Testis (tissue), 2 donors: ENCODE measurements at regions not wholly inside any gene's neighbourhood (a gene's known extent, or its start where the extent isn't known, plus 50 kb on each side); places are given as distances from the start of the nearest gene placed in this dataset.

Experiments
- DNase-seq: peaks from one replicate; pipeline ENCODE4 v3.0.0-alpha.2; 2019
- H3K27ac ChIP-seq, 2 donors: fragments of 200-600 bp; sonication (generic); one replicate each; pipeline ENCODE4 v1.5.1; 2019
- H3K27me3 ChIP-seq: fragments of 200-600 bp; sonication (generic); one replicate; pipeline ENCODE4 v1.5.1; 2019
- H3K36me3 ChIP-seq: fragments of 200-600 bp; sonication (generic); one replicate; pipeline ENCODE4 v1.5.1; 2017; ENCODE audit warnings: low read depth; ENCODE audit errors: missing control alignments
- H3K4me1 ChIP-seq: fragments of 200-600 bp; sonication (generic); one replicate; pipeline ENCODE4 v1.5.1; 2019
- H3K4me3 ChIP-seq, 2 donors: fragments of 200-600 bp; sonication (generic); one replicate each; pipeline ENCODE4 v1.5.1; 2017 to 2019
- H3K9me3 ChIP-seq: fragments of 200-600 bp; sonication (generic); one replicate; pipeline ENCODE4 v1.5.1; 2017
- POLR2A ChIP-seq: fragments of 450-650 bp; IDR thresholded peaks from one replicate; pipeline ENCODE4 v1.6.1; 2017; ENCODE audit warnings: antibody characterized with exemption, mild to moderate bottlenecking, moderate library complexity
- WGBS, 2 donors: methylation state at CpG; one replicate each; pipeline ENCODE4 v1.1.5; 2018; 5-methylcytosine and 5-hydroxymethylcytosine counted together
- intact Hi-C: fragments of 100-400 bp; cut with DNase I; formaldehyde crosslinking; loops from one replicate; pipeline ENCODE4 v1.15.1; 2023; ENCODE audit warnings: low total_unique reads
- TF ChIP-seq, protein P1 (sequence below), 3 experiments: fragments of 450-650 bp in 2 of 3; fragments of 200-600 bp in 1 of 3; sonication (generic) in 1 of 3; IDR thresholded peaks; one replicate each; pipeline ENCODE4 v1.5.1; 2016 to 2019; ENCODE audit warnings: antibody characterized with exemption in 3 of 3, mild to moderate bottlenecking in 2 of 3, moderate library complexity in 1 of 3

DNA sequence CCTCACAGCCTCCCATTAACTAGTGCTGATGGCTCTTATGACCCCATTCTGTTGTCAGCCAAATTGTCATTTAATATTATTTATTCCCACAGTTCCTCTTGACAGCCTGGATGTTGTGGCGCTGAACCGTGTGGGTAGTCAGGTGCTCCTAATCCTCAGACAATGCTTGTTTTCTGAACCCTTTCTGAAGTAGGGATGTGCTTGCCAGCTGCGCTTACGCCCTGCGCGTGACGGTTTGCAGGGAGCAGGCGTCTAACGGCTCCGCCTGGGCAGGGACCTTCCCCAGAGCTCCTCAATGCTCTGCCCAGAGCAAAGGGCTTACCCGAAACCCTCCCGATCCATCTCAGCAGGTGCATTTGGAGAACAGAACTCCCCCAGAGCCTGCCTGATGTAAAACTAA lies 358.2 kb upstream of the MYT1L start:
- no peak for DNase-seq
- 95 to 97% methylated on average over 10 to 12 of the region's 12 CpGs for WGBS, 2 donors
- intact Hi-C loops: no loop called here
- H3K27ac ChIP-seq: no peak overlapping the region
- no peaks in the 10 kb centered on the region for H3K36me3 ChIP-seq
- no peaks in the 10 kb centered on the region for H3K27me3 ChIP-seq
- H3K9me3 ChIP-seq: no peaks in the 10 kb centered on the region
- H3K4me3 ChIP-seq: no peak overlapping the region
- TF ChIP-seq, protein P1, sequence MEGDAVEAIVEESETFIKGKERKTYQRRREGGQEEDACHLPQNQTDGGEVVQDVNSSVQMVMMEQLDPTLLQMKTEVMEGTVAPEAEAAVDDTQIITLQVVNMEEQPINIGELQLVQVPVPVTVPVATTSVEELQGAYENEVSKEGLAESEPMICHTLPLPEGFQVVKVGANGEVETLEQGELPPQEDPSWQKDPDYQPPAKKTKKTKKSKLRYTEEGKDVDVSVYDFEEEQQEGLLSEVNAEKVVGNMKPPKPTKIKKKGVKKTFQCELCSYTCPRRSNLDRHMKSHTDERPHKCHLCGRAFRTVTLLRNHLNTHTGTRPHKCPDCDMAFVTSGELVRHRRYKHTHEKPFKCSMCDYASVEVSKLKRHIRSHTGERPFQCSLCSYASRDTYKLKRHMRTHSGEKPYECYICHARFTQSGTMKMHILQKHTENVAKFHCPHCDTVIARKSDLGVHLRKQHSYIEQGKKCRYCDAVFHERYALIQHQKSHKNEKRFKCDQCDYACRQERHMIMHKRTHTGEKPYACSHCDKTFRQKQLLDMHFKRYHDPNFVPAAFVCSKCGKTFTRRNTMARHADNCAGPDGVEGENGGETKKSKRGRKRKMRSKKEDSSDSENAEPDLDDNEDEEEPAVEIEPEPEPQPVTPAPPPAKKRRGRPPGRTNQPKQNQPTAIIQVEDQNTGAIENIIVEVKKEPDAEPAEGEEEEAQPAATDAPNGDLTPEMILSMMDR (IDR thresholded peaks at IDR 0.05): no peak
- no peak for TF ChIP-seq POLR2A
- no peaks in the 10 kb centered on the region for H3K4me1 ChIP-seq

- Histone ChIP-seq H3K27me3 (no peaks in the 10 kb centered on the region), H3K36me3 (no peaks in the 10 kb centered on the region), H3K4me3 (no peak overlapping the region), H3K4me1 (no peaks in the 10 kb centered on the region), H3K27ac (no peak overlapping the region), H3K9me3 (no peaks in the 10 kb centered on the region)
- no peak for DNase-seq
- intact Hi-C loops: no loop called here
- TF ChIP-seq, protein P1 (IDR thresholded peaks at IDR 0.05): no peak
- no peak for TF ChIP-seq POLR2A
- 84 to 92% methylated on average over 6 of the region's 6 CpGs for WGBS, 2 donors
Measured at GRCh38 chr2:2688254-2688653, 357.2 kb upstream of the MYT1L start.

- no peak overlapping the region for H3K27ac ChIP-seq
- H3K36me3 ChIP-seq: no peaks in the 10 kb centered on the region
- WGBS, 2 donors: 86 to 91% methylated on average over 5 of the region's 5 CpGs
- H3K4me1 ChIP-seq: no peaks in the 10 kb centered on the region
- TF ChIP-seq, protein P1 (IDR thresholded peaks at IDR 0.05): no peak
- TF ChIP-seq POLR2A: no peak
- H3K4me3 ChIP-seq: no peak overlapping the region
- DNase-seq: no peak
- no peaks in the 10 kb centered on the region for H3K9me3 ChIP-seq
- intact Hi-C loops: no loop called here
- H3K27me3 ChIP-seq: no peaks in the 10 kb centered on the region
Measured at GRCh38 chr2:2687745-2688144, 356.7 kb upstream of the MYT1L start.

DNA sequence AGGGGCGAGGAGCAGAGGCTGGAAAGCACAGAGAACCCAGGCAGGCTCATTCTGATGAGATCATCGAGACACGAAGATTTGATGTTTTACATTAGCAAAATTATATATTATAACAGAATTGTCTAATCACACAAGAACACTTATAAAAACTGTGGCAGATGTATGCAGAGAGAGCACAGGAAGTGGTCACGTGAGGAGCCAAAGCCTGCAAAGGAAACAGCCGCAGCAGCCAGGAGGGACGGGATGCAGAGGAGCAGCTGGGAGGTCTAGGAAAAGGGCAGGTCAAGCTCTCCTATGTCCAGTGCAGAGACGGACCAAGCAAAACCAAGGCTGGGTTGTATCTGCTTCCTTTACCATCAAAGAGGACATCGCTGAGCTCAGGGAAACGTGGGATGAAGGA lies 355.1 kb upstream of the MYT1L start:
- no peaks in the 10 kb centered on the region for H3K9me3 ChIP-seq
- WGBS, 2 donors: 42 to 71% methylated on average over 9 of the region's 9 CpGs
- no peaks in the 10 kb centered on the region for H3K36me3 ChIP-seq
- DNase-seq: no peak
- H3K27me3 ChIP-seq: no peaks in the 10 kb centered on the region
- no peak overlapping the region for H3K4me3 ChIP-seq
- no peak for TF ChIP-seq POLR2A
- TF ChIP-seq, protein P1 (IDR thresholded peaks at IDR 0.05): no peak
- H3K27ac ChIP-seq: no peak overlapping the region
- intact Hi-C loops: no loop called here
- no peaks in the 10 kb centered on the region for H3K4me1 ChIP-seq

DNA sequence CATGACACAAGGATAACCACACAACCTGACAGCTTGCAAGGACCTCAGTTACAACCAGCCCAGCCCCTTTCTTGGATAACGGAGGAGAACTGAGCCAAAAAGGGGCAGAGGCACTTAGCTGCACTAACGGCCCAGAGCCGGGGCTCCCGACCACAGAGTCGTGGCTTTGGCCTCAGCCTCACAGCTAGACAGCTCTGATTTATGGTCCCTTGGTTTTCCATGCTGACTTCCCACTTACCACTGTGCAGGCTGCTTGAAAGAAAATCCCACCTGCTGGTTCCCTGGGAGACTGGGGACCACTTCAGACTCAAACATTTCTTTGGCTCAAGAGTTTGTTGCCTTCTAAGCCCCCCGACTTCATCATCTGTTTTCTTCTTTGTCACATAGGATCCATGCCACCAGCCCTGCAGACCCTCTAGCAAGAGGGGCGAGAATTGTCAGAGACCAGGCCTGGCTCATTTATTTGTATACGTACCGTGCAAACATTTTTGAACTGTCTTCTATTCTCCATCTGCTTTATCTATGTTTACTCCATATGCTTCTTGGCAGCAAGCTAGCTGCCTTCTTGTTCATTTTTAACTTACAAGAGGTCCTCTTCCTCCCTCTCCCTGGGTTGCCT lies 352.6 kb upstream of the MYT1L start:
- no peak for DNase-seq

More for the DNA sequence above, 352.6 kb upstream of the MYT1L start:
- TF ChIP-seq, protein P1 (IDR thresholded peaks at IDR 0.05): no peak
- no peak for TF ChIP-seq POLR2A
- WGBS, 2 donors: 70 to 78% methylated on average over 9 of the region's 9 CpGs
- Histone ChIP-seq H3K9me3 (no peaks in the 10 kb centered on the region), H3K36me3 (no peaks in the 10 kb centered on the region), H3K4me1 (no peaks in the 10 kb centered on the region), H3K4me3 (no peak overlapping the region), H3K27me3 (no peaks in the 10 kb centered on the region), H3K27ac (no peak overlapping the region)
- intact Hi-C loops: no loop called here
